NB4 (cell line): ENCODE measurements at regions not wholly inside any gene's neighbourhood (a gene's known extent, or its start where the extent isn't known, plus 50 kb on each side); places are given as distances from the start of the nearest gene placed in this dataset.

Source experiments
- CTCF ChIP-seq: IDR thresholded peaks from one replicate; pipeline ENCODE4 v1.5.1; 2012; ENCODE audit warnings: low read depth, low read length
- POLR2A ChIP-seq: IDR thresholded peaks from 2 replicates; pipeline ENCODE4 v1.6.1; 2011; ENCODE audit warnings: mild to moderate bottlenecking; ENCODE audit not compliant: insufficient read length; ENCODE audit errors: extremely low read depth

- TF ChIP-seq CTCF: no peak
- no peak for TF ChIP-seq POLR2A
Observed at GRCh38 chr10:71126432-71126831, 85.9 kb upstream of the UNC5B start.
